ENCODE measurements at regions not wholly inside any gene's neighbourhood (a gene's known extent, or its start where the extent isn't known, plus 50 kb on each side); places are given as distances from the start of the nearest gene placed in this dataset.

DNA sequence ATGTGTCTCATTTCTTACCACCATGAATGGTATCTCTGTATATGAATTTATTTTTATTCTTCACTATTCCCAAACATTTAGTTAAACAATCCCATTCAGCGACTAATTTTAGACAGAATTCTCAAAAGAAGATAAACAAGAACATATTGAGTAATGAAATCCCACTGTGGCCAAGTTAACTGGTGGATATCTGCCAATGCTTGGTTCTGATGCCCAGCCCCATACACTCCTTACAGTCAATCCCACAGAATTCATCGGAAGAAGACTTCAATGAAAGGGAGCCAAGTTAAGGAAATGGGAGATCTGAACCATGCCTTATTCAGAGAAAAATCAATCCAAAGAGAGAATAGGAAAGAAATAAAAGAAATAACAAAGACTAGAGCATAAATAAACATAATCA lies 518.0 kb downstream of the XPNPEP1 start:
- DNase-seq (no peak), ATAC-seq (no peak)
- H3K27me3 Mint-ChIP-seq, result no peaks in the 10 kb centered on the region
- no peaks in the 10 kb centered on the region for H3K36me3 Mint-ChIP-seq (ENCODE audit: low read depth)
- H3K27ac Mint-ChIP-seq, result no peak overlapping the region
- no peak overlapping the region for H3K4me3 Mint-ChIP-seq
- no peaks in the 10 kb centered on the region for H3K9me3 Mint-ChIP-seq
- H3K4me1 Mint-ChIP-seq, result no peaks in the 10 kb centered on the region

DNA sequence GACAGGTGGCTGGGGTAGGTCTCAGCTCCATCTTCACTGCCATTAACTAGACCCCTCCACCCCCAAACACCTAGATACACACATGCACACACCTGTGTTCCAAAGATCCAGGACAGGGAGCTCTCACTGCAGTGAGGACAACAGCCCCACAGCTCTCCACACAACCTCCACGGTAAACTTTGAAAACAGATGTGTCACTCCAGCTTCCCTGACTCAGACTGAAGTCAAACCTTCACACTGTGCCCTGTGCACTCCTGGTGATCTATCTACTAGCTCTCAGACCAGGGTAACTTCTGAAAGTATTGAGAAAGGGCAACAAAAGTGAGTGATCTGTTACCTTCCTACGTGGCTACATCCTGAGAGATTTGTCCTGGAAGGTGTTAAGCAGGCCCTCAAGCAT lies 519.8 kb downstream of the XPNPEP1 start:
- ATAC-seq (no peak), DNase-seq (no peak)

DNA sequence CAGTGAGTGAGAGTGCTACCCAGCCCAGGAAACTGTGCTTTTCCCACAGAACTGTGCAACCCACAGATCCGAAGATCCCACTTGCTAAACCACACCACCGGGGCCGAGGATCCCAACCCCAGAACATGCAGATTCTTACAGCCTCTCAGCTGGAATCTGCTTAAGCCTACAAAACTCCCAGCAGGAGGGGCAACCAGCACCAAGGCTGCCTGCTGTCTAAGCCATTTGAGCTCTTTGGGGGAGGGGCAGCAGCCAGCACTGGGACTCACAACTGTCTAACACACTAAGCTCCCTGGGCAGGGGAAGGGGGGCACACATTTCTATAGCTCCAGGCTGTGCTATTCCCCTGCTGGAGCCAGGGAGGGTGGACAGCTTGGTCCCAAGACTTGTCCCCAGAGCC lies 529.9 kb downstream of the XPNPEP1 start:
- Mint-ChIP-seq H3K9me3 (no peaks in the 10 kb centered on the region), H3K4me1 (no peaks in the 10 kb centered on the region), H3K36me3 (ENCODE audit: low read depth) (no peaks in the 10 kb centered on the region), H3K27me3 (no peaks in the 10 kb centered on the region), H3K4me3 (no peak overlapping the region), H3K27ac (no peak overlapping the region)
- DNase-seq, result no peak
- ATAC-seq, result no peak

More for the DNA sequence above, 519.8 kb downstream of the XPNPEP1 start:
- H3K36me3 Mint-ChIP-seq (ENCODE audit: low read depth), result no peaks in the 10 kb centered on the region
- no peak overlapping the region for H3K4me3 Mint-ChIP-seq
- H3K27ac Mint-ChIP-seq, result no peak overlapping the region
- H3K27me3 Mint-ChIP-seq, result no peaks in the 10 kb centered on the region
- H3K4me1 Mint-ChIP-seq, result no peaks in the 10 kb centered on the region
- H3K9me3 Mint-ChIP-seq, result no peaks in the 10 kb centered on the region

DNA sequence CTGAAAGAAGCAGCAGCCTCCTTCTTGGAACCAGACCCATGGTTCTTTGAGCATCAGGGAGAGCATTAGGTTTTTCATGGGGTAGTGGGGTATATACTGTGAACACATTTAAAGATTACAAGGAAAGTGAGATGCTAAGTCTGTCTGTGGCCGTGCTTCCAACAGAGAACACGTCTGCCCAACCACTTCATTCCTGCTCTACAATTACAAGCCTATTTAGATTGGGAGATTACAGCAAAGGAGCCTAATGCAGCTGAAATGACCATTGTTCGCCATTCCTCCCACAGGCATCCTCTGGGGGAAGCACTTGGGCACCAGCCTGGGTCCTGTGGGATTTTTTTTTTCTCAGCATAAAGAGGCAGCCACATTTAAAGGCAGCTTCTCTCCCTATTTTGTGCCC lies 536.4 kb downstream of the XPNPEP1 start:
- H3K36me3 Mint-ChIP-seq (ENCODE audit: low read depth), result no peaks in the 10 kb centered on the region
- H3K4me1 Mint-ChIP-seq, result no peaks in the 10 kb centered on the region
- no peaks in the 10 kb centered on the region for H3K9me3 Mint-ChIP-seq
- ATAC-seq, result no peak
- H3K4me3 Mint-ChIP-seq, result no peak overlapping the region
- no peaks in the 10 kb centered on the region for H3K27me3 Mint-ChIP-seq
- no peak overlapping the region for H3K27ac Mint-ChIP-seq
- DNase-seq, result no peak

DNA sequence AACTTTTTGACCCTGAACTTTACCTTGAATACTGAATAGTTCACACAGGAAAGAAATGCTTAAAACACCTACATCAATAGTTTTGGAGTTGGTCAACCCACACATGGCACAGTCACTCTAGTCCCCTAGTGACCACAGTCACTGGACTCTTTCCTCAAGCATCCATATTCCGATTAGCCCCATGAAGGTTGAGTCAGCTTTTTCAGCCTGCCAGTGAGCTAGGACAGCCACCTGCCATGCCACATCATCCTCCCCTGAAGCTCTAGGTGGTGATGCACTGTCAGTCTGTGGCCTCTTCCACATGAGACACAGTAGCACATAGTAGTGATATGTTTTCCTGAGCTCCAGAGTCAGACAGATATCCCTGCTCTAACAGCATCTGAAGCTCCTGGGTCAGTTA lies 537.2 kb downstream of the XPNPEP1 start:
- no peaks in the 10 kb centered on the region for H3K9me3 Mint-ChIP-seq
- no peaks in the 10 kb centered on the region for H3K36me3 Mint-ChIP-seq (ENCODE audit: low read depth)
- H3K4me3 Mint-ChIP-seq, result no peak overlapping the region
- no peaks in the 10 kb centered on the region for H3K4me1 Mint-ChIP-seq
- no peak overlapping the region for H3K27ac Mint-ChIP-seq
- DNase-seq (no peak), ATAC-seq (no peak)
- no peaks in the 10 kb centered on the region for H3K27me3 Mint-ChIP-seq

DNA sequence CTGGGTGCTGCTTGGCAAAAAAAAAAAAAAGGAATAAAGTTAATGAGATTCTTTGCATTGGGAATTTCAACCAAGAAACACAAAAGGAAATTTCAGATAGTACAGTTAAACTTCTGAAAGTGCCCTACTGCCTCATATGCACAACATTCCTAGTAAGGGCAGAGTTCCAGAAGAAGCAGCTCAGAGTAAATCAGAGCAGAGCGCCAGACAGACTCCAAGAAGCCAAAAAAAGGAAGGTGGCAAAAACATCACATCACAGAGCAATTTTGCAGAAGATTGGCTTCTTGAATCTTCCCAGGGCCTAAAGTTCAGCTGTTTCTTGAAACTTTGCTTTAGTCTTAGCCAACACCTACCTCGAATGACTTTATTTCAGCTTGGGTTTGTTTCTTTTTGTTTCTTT lies 544.1 kb downstream of the XPNPEP1 start:
- no peak for DNase-seq
- no peak for ATAC-seq
- H3K27me3 Mint-ChIP-seq, result no peaks in the 10 kb centered on the region
- H3K36me3 Mint-ChIP-seq (ENCODE audit: low read depth), result no peaks in the 10 kb centered on the region
- H3K4me1 Mint-ChIP-seq, result no peaks in the 10 kb centered on the region
- peaks cover 3% of the 10 kb centered on the region for H3K9me3 Mint-ChIP-seq
- no peak overlapping the region for H3K4me3 Mint-ChIP-seq
- no peak overlapping the region for H3K27ac Mint-ChIP-seq

DNA sequence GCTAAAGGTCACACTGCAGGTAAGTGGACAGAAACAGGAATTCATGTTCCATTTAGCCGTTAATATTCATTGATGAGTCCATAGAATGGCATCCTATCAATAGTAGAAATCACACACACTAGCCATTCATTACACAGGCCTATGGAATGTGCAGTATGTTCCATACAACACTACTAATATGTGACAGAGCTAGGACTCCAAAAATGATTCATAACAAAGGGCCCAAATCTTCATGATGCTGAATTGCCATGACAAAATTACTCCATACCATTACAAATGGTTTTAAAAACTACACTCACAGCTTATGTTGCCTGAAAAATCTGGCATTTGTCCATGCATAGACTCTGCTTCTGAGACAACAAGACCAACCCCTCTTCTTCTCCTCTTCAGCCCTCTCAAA lies 549.1 kb downstream of the XPNPEP1 start:
- Mint-ChIP-seq H3K36me3 (ENCODE audit: low read depth) (no peaks in the 10 kb centered on the region), H3K27me3 (no peaks in the 10 kb centered on the region), H3K9me3 (no peaks in the 10 kb centered on the region), H3K4me3 (no peak overlapping the region), H3K27ac (no peak overlapping the region), H3K4me1 (no peaks in the 10 kb centered on the region)
- no peak for DNase-seq
- ATAC-seq, result no peak

DNA sequence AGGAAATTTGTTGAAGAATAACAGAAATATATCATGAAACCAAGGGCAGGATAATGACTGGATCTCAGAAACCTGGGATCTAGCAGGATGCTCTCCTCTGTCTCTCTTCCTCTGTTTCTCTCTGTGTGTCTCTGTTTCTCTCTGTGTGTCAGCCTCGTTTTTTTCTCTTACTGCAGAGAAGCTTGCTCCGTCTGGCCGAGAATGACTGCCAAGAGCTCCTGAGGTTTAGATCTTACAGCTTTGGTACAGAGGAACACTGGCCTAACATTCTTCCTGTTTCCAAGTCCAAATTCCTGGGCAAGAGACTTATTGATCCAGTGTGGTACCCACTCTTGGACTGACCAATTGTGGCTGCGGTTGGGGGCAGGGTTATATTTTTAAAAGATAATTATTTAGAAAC lies 564.0 kb downstream of the XPNPEP1 start:
- Mint-ChIP-seq H3K27ac (no peak overlapping the region), H3K4me1 (no peaks in the 10 kb centered on the region), H3K4me3 (no peak overlapping the region), H3K27me3 (no peaks in the 10 kb centered on the region), H3K9me3 (peaks cover 7% of the 10 kb centered on the region), H3K36me3 (ENCODE audit: low read depth) (no peaks in the 10 kb centered on the region)
- ATAC-seq (no peak), DNase-seq (no peak)

DNA sequence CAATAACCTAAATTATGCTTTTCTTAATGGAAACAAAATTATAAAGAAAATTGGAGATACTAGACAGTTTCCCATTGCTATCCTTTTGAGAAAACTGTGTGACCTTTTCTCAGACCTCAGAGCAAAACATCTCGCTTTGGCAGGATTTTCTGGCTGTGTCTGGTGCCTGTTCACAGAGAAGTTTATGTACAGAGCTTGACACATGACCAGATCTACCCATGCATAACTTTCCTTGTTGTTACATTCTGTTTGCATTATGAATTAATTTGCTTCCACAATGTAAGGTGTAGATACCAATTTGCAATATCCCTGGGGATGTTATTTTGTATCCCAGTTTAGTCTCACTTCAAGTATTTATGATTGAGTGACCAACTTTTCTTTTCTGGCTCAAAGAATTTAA lies 565.0 kb downstream of the XPNPEP1 start:
- H3K27ac Mint-ChIP-seq, result no peak overlapping the region
- H3K4me1 Mint-ChIP-seq, result no peaks in the 10 kb centered on the region
- peaks cover 7% of the 10 kb centered on the region for H3K9me3 Mint-ChIP-seq
- H3K4me3 Mint-ChIP-seq, result no peak overlapping the region
- no peaks in the 10 kb centered on the region for H3K36me3 Mint-ChIP-seq (ENCODE audit: low read depth)
- no peak for ATAC-seq
- no peak for DNase-seq
- H3K27me3 Mint-ChIP-seq, result no peaks in the 10 kb centered on the region

DNA sequence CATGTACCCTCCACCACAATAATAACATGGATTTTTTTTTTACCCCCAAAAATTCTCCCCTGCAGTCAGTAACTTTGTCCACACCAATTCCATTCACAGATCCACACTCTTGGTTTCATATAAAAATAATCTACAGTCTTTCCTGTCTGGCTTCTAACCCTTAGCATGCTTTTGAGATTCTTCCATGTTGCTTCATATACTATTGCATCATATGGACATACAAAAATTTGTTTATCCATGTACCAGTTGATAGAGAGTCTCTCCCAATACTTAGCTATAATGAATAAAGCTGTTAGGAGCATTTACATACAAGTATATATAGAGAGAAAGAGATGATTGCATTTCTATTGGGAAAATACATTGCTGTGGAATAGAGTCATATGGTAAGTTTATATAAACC lies 575.0 kb downstream of the XPNPEP1 start:
- no peak for DNase-seq
- Mint-ChIP-seq H3K9me3 (peaks cover 14% of the 10 kb centered on the region), H3K27me3 (no peaks in the 10 kb centered on the region), H3K4me1 (no peaks in the 10 kb centered on the region), H3K36me3 (ENCODE audit: low read depth) (no peaks in the 10 kb centered on the region), H3K4me3 (no peak overlapping the region), H3K27ac (no peak overlapping the region)
- no peak for ATAC-seq

DNA sequence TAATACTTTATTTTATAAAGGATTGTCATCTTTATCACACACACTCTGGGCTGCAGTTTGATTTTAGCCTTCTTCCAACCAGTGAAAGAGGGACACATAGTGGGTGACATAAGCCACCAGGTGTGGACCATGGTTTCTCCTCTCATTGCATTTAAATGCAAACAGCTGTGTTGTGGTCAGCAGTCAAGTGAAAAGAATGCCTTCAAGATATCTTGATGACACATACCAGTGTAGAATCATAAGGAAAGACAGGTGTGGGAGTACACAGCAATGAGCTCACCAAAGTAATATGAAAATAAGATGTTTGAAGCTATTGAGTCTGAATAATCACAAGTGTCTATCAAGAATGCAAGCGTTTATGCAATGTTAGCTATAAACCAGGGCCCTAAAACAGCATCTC lies 580.0 kb downstream of the XPNPEP1 start:
- Mint-ChIP-seq H3K9me3 (no peaks in the 10 kb centered on the region), H3K4me3 (no peak overlapping the region), H3K4me1 (no peaks in the 10 kb centered on the region), H3K27ac (no peak overlapping the region), H3K36me3 (ENCODE audit: low read depth) (no peaks in the 10 kb centered on the region), H3K27me3 (no peaks in the 10 kb centered on the region)
- DNase-seq (no peak), ATAC-seq (no peak)

DNA sequence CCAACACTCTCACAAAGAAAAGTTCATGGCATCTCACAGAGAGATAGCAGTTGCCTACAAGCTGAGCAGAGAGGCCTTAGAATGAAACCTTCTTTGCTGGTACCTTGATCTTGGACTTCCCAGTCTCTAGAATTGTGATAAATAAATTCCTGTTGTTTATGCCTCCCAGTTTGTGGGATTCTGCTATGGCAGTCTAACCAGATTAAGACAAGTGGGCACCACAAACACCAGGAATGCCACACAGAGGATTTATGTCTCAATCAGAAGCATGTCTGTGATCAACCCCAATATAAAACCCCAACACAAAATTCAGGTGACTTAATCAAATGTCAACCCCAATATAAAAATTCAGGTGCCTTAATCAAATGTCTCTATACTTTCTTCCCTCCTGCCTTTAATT lies 581.3 kb downstream of the XPNPEP1 start:
- Mint-ChIP-seq H3K27me3 (no peaks in the 10 kb centered on the region), H3K4me1 (no peaks in the 10 kb centered on the region), H3K27ac (no peak overlapping the region), H3K36me3 (ENCODE audit: low read depth) (no peaks in the 10 kb centered on the region), H3K4me3 (no peak overlapping the region), H3K9me3 (no peaks in the 10 kb centered on the region)
- DNase-seq, result no peak
- no peak for ATAC-seq

DNA sequence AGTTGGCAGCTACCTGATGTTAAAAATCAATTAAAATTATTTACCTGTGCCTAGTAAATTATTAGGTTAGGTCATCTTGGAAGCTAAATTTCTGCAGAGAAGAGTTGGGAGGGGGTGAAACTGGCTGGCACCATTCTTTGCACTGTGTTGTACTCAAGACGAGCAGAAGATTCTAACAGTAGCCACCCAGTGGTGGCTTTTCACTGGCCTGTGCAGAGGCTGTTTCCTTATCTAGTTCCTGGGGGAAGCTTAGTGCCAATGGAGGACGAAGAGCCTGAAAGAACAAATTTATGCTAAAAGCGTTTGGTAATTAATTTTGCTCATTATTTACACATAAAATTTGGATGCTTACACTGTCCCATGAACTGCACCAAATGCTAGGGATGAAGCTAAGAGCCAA lies 595.3 kb downstream of the XPNPEP1 start:
- H3K9me3 Mint-ChIP-seq, result peaks cover 11% of the 10 kb centered on the region
- H3K36me3 Mint-ChIP-seq (ENCODE audit: low read depth), result no peaks in the 10 kb centered on the region
- H3K4me1 Mint-ChIP-seq, result no peaks in the 10 kb centered on the region
- no peaks in the 10 kb centered on the region for H3K27me3 Mint-ChIP-seq
- H3K4me3 Mint-ChIP-seq, result no peak overlapping the region
- ATAC-seq (no peak), DNase-seq (no peak)
- no peak overlapping the region for H3K27ac Mint-ChIP-seq

DNA sequence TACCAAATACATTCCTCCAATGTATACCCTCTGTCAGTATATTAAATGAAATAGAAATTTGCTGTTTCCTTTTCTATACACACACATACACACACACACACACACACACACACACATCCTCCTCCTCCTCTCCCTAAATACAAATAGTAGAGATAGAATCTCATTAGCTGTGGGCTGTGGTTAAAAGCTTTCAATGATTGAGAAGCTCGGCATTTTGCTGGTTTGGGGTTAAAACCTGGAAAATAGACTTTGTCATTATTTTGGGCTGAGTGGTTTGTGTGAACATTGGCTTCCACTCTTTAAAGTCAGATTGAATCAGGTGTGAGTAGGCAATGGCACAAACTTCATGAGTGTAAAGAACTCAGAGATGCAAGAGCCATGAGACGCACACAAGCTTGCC lies 596.0 kb downstream of the XPNPEP1 start:
- Mint-ChIP-seq H3K4me1 (no peaks in the 10 kb centered on the region), H3K27me3 (no peaks in the 10 kb centered on the region), H3K27ac (no peak overlapping the region), H3K9me3 (peaks cover 5% of the 10 kb centered on the region), H3K4me3 (no peak overlapping the region), H3K36me3 (ENCODE audit: low read depth) (no peaks in the 10 kb centered on the region)
- no peak for DNase-seq
- no peak for ATAC-seq

DNA sequence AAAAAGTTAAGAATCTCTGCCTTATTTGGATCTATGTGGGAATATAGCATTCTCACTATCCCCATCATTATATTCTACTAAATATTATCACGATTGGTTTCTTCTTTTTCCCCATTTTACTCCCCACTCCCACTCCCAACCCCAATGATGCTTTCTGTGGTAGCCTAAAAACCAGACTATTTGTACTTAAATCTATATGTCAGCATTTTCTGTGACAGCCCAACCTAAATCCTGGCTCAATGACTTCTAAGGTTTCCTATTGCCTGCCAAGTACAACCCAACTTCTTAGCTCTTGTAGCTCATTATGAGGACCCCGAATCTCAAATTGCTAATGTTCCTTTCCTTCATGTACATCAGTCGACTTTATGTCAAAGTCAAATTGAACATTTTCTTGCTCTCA lies 598.6 kb downstream of the XPNPEP1 start:
- Mint-ChIP-seq H3K9me3 (peaks cover 13% of the 10 kb centered on the region), H3K27ac (no peak overlapping the region), H3K36me3 (ENCODE audit: low read depth) (no peaks in the 10 kb centered on the region), H3K27me3 (no peaks in the 10 kb centered on the region), H3K4me3 (no peak overlapping the region), H3K4me1 (no peaks in the 10 kb centered on the region)
- ATAC-seq (no peak), DNase-seq (no peak)

DNA sequence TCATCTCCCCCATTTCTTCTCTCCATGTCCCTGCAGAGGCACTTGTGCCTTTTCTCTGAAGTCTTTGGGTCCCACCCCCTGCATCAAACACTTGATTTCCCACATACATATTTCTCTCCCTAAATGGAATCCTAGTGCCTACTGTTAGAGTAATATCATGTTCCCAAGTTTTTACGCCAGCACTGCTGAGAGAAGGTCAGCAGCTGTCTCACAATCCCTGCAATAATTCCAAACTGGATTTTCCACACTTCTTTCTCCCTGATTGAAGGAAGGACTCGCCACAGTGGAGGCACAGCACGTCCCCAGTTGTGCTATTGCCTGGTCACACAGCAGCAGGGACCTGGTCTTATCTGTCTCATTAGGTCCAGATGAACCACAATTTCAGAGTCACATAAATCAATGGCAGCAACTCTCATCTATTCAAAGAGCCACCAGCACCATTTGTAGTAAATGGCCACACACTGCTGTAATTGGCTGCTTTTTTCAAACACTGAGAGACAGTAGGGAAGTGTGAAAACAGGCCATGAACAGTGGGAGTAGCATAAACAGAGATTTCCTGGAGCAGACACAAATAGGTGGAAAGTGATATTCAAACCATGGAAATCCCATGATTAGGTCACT lies 605.5 kb downstream of the XPNPEP1 start:
- no peaks in the 10 kb centered on the region for H3K36me3 Mint-ChIP-seq (ENCODE audit: low read depth)

More for the DNA sequence above, 605.5 kb downstream of the XPNPEP1 start:
- ATAC-seq (no peak), DNase-seq (no peak)
- peaks cover 8% of the 10 kb centered on the region for H3K9me3 Mint-ChIP-seq
- H3K4me1 Mint-ChIP-seq, result no peaks in the 10 kb centered on the region
- H3K4me3 Mint-ChIP-seq, result no peak overlapping the region
- no peaks in the 10 kb centered on the region for H3K27me3 Mint-ChIP-seq
- H3K27ac Mint-ChIP-seq, result no peak overlapping the region

Measured in activated naive CD8-positive, alpha-beta T cell treated with anti-CD3 and anti-CD28 coated beads, Interleukin-2, amount 50 U/mL, for 24 hours (primary cell).